ENCODE measurements at regions not wholly inside any gene's neighbourhood (a gene's known extent, or its start where the extent isn't known, plus 50 kb on each side); places are given as distances from the start of the nearest gene placed in this dataset.

- TF ChIP-seq CTCF (conservative IDR thresholded peaks at IDR 0.05; ENCODE audit: low read length), result no peak
- TF ChIP-seq EZH2phosphoT487 (IDR thresholded peaks at IDR 0.05; ENCODE audit: borderline replicate concordance), result no peak
Observed at GRCh38 chr9:95771556-95772246, 103.8 kb upstream of the ERCC6L2 start.
